NCI-H226 (cell line): ENCODE measurements at regions not wholly inside any gene's neighbourhood (a gene's known extent, or its start where the extent isn't known, plus 50 kb on each side); places are given as distances from the start of the nearest gene placed in this dataset.
"Not testable (repeated sequence)": the region's sequence is repeated elsewhere in the genome, so short reads cannot be mapped to it uniquely, and the experiment has no call there.

Source experiments
- DNase-seq: peaks from one replicate; pipeline ENCODE4 v3.0.0-alpha.2; 2015

- DNase-seq: peak; percentile 5
Observed at GRCh38 chr4:116099596-116099995, 985.8 kb downstream of the TRAM1L1 start.

- not testable (repeated sequence) for DNase-seq
Observed at GRCh38 chr4:116097353-116097752, 983.9 kb upstream of the NDST4 start.

- no peak for DNase-seq
Observed at GRCh38 chr4:116092961-116093360, 979.5 kb upstream of the NDST4 start.

- peak; percentile 12 for DNase-seq
Observed at GRCh38 chr4:116088771-116089170, 975.4 kb upstream of the NDST4 start.

GRCh38 chr4:116082808-116083366, 969.5 kb upstream of the NDST4 start:
- no peak for DNase-seq

- DNase-seq: no peak
Observed at GRCh38 chr4:116073051-116073450, 959.6 kb upstream of the NDST4 start.

GRCh38 chr4:116070283-116070682, 956.9 kb upstream of the NDST4 start:
- peak; percentile 45 for DNase-seq

GRCh38 chr4:116066711-116067245, 953.4 kb upstream of the NDST4 start:
- peak; percentile 64 for DNase-seq

- no peak for DNase-seq
Observed at GRCh38 chr4:116064331-116064730, 950.9 kb upstream of the NDST4 start.

GRCh38 chr4:116059361-116059760, 945.9 kb upstream of the NDST4 start:
- no peak for DNase-seq

- no peak for DNase-seq
Observed at GRCh38 chr4:116058129-116058528, 944.7 kb upstream of the NDST4 start.

- no peak for DNase-seq
Observed at GRCh38 chr4:116055857-116056827, 942.7 kb upstream of the NDST4 start.

GRCh38 chr4:116027311-116027710, 913.9 kb upstream of the NDST4 start:
- DNase-seq: no peak

- no peak for DNase-seq
Observed at GRCh38 chr4:116024954-116025708, 911.7 kb upstream of the NDST4 start.

- DNase-seq: no peak
Observed at GRCh38 chr4:116023049-116023448, 909.6 kb upstream of the NDST4 start.

- no peak for DNase-seq
Observed at GRCh38 chr4:116020141-116020722, 906.8 kb upstream of the NDST4 start.

- peak; percentile 33 for DNase-seq
Observed at GRCh38 chr4:116018831-116019230, 905.4 kb upstream of the NDST4 start.

GRCh38 chr4:116016201-116016600, 902.8 kb upstream of the NDST4 start:
- DNase-seq: peak; percentile 8

- DNase-seq: no peak
Observed at GRCh38 chr4:116015549-116015948, 902.1 kb upstream of the NDST4 start.

- no peak for DNase-seq
Observed at GRCh38 chr4:116015062-116015461, 901.6 kb upstream of the NDST4 start.

GRCh38 chr4:116010923-116011322, 897.5 kb upstream of the NDST4 start:
- no peak for DNase-seq

- DNase-seq: no peak
Observed at GRCh38 chr4:116005806-116006088, 892.3 kb upstream of the NDST4 start.
